Endothelial cell of umbilical vein (primary cell): ENCODE measurements at regions not wholly inside any gene's neighbourhood (a gene's known extent, or its start where the extent isn't known, plus 50 kb on each side); places are given as distances from the start of the nearest gene placed in this dataset.

Source experiments
- BruUV-seq: library from RNA; stranded (reverse); fragments of 400-500 nt; replicated peaks from 2 replicates; lab custom pipeline; 2021; lab: Mats Ljungman, UMichigan
- CTCF ChIA-PET: fragments of 300-600, 350-600 bp; sonication (Branson Sonifier 250); formaldehyde crosslinking; loops from one replicate; lab custom pipeline; 2021; ENCODE audit warnings: antibody characterized with exemption, inconsistent platforms; lab: Charles Lee
- POLR2A ChIA-PET: fragments of 300-600, 350-600 bp; sonication (Branson Sonifier 250); formaldehyde crosslinking; loops from one replicate; lab custom pipeline; 2021; ENCODE audit warnings: antibody characterized with exemption, inconsistent platforms; lab: Charles Lee
- DNase-seq: peaks from one replicate; pipeline ENCODE4 v3.0.0-alpha.2; 2011; ENCODE audit warnings: low read depth, low spot score
- FAIRE-seq: peaks from 2 replicates; lab custom pipeline; 2011; peaks lifted over from hg19 to GRCh38; lab: Jason Lieb, UNC
- H2AFZ ChIP-seq: 2 replicates; pipeline ENCODE4 v1.6.0; 2012; ENCODE audit warnings: low read depth, low read length, control low read depth, inconsistent platforms
- H3K27ac ChIP-seq: 2 replicates; pipeline ENCODE4 v1.5.1; 2011; ENCODE audit warnings: low read depth, mild to moderate bottlenecking, control low read depth, low read length, moderate library complexity; ENCODE audit not compliant: insufficient read depth
- H3K27me3 ChIP-seq, 2 experiments: 2 replicates each; pipeline versions ENCODE4 v1.6.0 to v1.6.1; 2011; ENCODE audit warnings: low read length in 2 of 2, mixed read lengths in 1 of 2; ENCODE audit not compliant: control insufficient read depth in 2 of 2, insufficient read depth in 2 of 2
- H3K36me3 ChIP-seq, 2 experiments: 2 replicates in 1 of 2; 3 replicates in 1 of 2; pipeline ENCODE4 v1.5.1; 2011; ENCODE audit warnings: low read length in 2 of 2, mild to moderate bottlenecking in 1 of 2, moderate library complexity in 1 of 2; ENCODE audit not compliant: control insufficient read depth in 2 of 2, insufficient read depth in 2 of 2; ENCODE audit errors: extremely low read depth in 1 of 2
- H3K4me1 ChIP-seq: 3 replicates; pipeline ENCODE4 v1.5.1; 2011; ENCODE audit warnings: mild to moderate bottlenecking, low read length; ENCODE audit not compliant: control insufficient read depth, insufficient read depth; ENCODE audit errors: extremely low read depth
- H3K4me2 ChIP-seq: 2 replicates; pipeline ENCODE4 v1.6.1; 2011; ENCODE audit warnings: low read length, control low read depth, mixed read lengths; ENCODE audit not compliant: insufficient read depth
- H3K4me3 ChIP-seq, 3 experiments: fragments of 200-600 bp in 1 of 3; sonication (generic), shearing (Covaris generic) in 1 of 3; replicated peaks in 1 of 3; 2 replicates each; pipeline ENCODE4 v1.5.1; 2011 to 2016; ENCODE audit warnings: control low read depth in 3 of 3, low read length in 3 of 3, mild to moderate bottlenecking in 2 of 3, inconsistent platforms in 1 of 3, low read depth in 1 of 3, moderate library complexity in 1 of 3; ENCODE audit not compliant: insufficient read depth in 1 of 3
- H3K79me2 ChIP-seq: 2 replicates; pipeline ENCODE4 v1.6.0; 2012; ENCODE audit warnings: low read length, inconsistent platforms; ENCODE audit not compliant: control insufficient read depth, insufficient read depth
- H3K9ac ChIP-seq: replicated peaks from 2 replicates; pipeline ENCODE3; 2011; ENCODE audit warnings: low read length, control low read depth; ENCODE audit not compliant: insufficient read depth; ENCODE audit errors: extremely low read depth
- H3K9me1 ChIP-seq: replicated peaks from 3 replicates; pipeline ENCODE4 v1.6.0; 2011; ENCODE audit warnings: mild to moderate bottlenecking, low read length; ENCODE audit not compliant: control insufficient read depth, insufficient read depth; ENCODE audit errors: extremely low read depth
- H3K9me3 ChIP-seq: replicated peaks from 2 replicates; pipeline ENCODE4 v1.5.1; 2012; ENCODE audit warnings: low read length, inconsistent platforms; ENCODE audit not compliant: control insufficient read depth, insufficient read depth
- H4K20me1 ChIP-seq: replicated peaks from 2 replicates; pipeline ENCODE3; 2011; ENCODE audit warnings: mild to moderate bottlenecking, low read length; ENCODE audit not compliant: control insufficient read depth, insufficient read depth; ENCODE audit errors: extremely low read depth
- CTCF ChIP-seq, 2 donors: IDR thresholded peaks; 1 replicate in 1 of 2; 2 replicates in 1 of 2; pipeline ENCODE4 v1.5.1; 2011; ENCODE audit warnings: low read length in 2 of 2, mild to moderate bottlenecking in 2 of 2, moderate library complexity in 2 of 2, control low read depth in 1 of 2, inconsistent platforms in 1 of 2, low read depth in 1 of 2; ENCODE audit not compliant: insufficient read depth in 1 of 2; ENCODE audit errors: extremely low read depth in 1 of 2
- EZH2 ChIP-seq: IDR thresholded peaks from 2 replicates; pipeline ENCODE4 v1.6.1; 2012; ENCODE audit warnings: borderline replicate concordance, low read depth, mild to moderate bottlenecking, moderate library complexity, low read length, inconsistent platforms; ENCODE audit not compliant: severe bottlenecking
- FOS ChIP-seq: IDR thresholded peaks from 2 replicates; pipeline ENCODE4 v1.6.1; 2011; ENCODE audit warnings: mild to moderate bottlenecking, low read length, moderate library complexity, borderline replicate concordance; ENCODE audit not compliant: insufficient read depth
- GATA2 ChIP-seq: IDR thresholded peaks from 2 replicates; pipeline ENCODE4 v1.7.0; 2011; ENCODE audit warnings: low read depth, mild to moderate bottlenecking, moderate library complexity, mixed read lengths, low read length; ENCODE audit not compliant: insufficient read length, insufficient read depth
- JUN ChIP-seq: IDR thresholded peaks from 2 replicates; pipeline ENCODE4 v1.6.1; 2011; ENCODE audit warnings: borderline replicate concordance, low read depth; ENCODE audit not compliant: insufficient read length, insufficient read depth
- MAX ChIP-seq: IDR thresholded peaks from 2 replicates; pipeline ENCODE4 v1.6.1; 2011; ENCODE audit not compliant: insufficient read depth, insufficient read length
- MYC ChIP-seq: IDR thresholded peaks from one replicate; pipeline ENCODE4 v1.6.1; 2011; ENCODE audit warnings: mild to moderate bottlenecking, low read depth, low read length
- POLR2A ChIP-seq: IDR thresholded peaks from 2 replicates; pipeline ENCODE4 v1.6.1; 2012; ENCODE audit warnings: low read depth, mild to moderate bottlenecking, control low read depth, low read length
- POLR2AphosphoS5 ChIP-seq: IDR thresholded peaks from 2 replicates; pipeline ENCODE4 v1.6.1; 2012; ENCODE audit warnings: low read depth, mild to moderate bottlenecking, control low read depth, low read length, moderate library complexity; ENCODE audit not compliant: insufficient read depth
- dilution Hi-C: fragments of 300-500 bp; cut with MboI; formaldehyde crosslinking; loops from one replicate; pipeline ENCODE4 v1.15.0; 2019; ENCODE audit warnings: low sequenced_read_pairs; ENCODE audit not compliant: extremely low pct_ligation_motif_present
- intact Hi-C: fragments of 100-400 bp; cut with micrococcal nuclease; formaldehyde crosslinking; loops from one replicate; pipeline ENCODE4 v1.10.0; 2022

DNA sequence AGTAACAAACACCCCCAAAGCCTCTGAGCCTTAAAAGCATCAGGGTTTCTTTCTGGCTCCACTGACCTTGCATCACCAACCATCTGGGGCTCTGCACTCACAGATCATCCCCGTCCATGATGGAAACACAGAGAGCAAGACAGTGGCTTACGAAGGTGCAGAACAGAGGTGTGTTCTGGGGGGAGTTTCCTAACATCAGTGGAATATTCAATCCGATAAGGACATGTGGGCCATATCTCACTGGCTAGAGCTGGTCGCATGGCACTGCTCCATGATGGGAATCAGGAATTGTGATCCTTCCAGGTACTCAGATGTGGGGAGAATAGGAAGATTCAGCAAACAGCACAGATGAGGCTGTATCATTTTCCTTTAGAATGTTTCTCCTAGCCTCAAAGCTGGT, 457.2 kb downstream of the IRS2 start:
- no peak for DNase-seq
- Histone ChIP-seq H4K20me1 (no peaks in the 10 kb centered on the region), H3K9ac (no peak overlapping the region), H3K9me3 (no peaks in the 10 kb centered on the region), H3K79me2 (no peaks in the 10 kb centered on the region), H3K9me1 (no peaks in the 10 kb centered on the region), H3K27me3 (no peaks in the 10 kb centered on the region), H3K36me3 (no peaks in the 10 kb centered on the region), H2AFZ (no peak overlapping the region), H3K27ac (no peak overlapping the region), H3K4me2 (no peak overlapping the region), H3K4me1 (no peaks in the 10 kb centered on the region), H3K4me3 (no peak overlapping the region)
- TF ChIP-seq MAX (no peak), POLR2A (no peak), CTCF (IDR thresholded peaks at IDR 0.05; ENCODE audit: extremely low read depth in 1 of 2, insufficient read depth in 1 of 2, low read depth in 1 of 2, low read length in 2 of 2) (no peak), FOS (no peak), GATA2 (no peak), EZH2 (no peak), POLR2AphosphoS5 (no peak), JUN (no peak), MYC (no peak)
- intact Hi-C loops (no loop called here), dilution Hi-C loops (no loop called here)
- no TSS peak for BruUV-seq
- CTCF ChIA-PET, result no interaction called here
- FAIRE-seq, result no peak
- POLR2A ChIA-PET, result no interaction called here
